ENCODE measurements at regions not wholly inside any gene's neighbourhood (a gene's known extent, or its start where the extent isn't known, plus 50 kb on each side); places are given as distances from the start of the nearest gene placed in this dataset.
A peak's percentile ranks its signal among the peaks of the same experiment; 100 is the strongest.

DNA sequence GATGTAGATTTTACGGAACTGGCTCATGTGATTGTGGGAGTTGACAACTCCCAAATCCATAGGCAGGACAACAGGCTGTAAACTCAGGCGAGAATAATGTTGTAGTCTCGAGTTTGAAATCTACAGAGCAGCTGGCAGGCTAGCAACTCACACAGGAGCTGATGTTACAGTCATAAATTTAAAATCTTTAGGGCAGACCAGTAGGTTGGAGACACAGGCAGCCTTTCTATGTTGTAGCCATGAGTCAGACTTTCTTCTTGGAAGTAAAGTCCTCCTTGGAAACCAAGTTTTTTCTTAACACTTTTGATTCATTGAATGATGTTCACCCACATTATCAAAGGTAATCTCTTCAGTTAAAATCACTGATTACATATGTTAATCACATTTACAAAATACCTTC is 89.1 kb upstream of the ALCAM start:
- no peak overlapping the region for H3K27ac ChIP-seq (ENCODE audit: control insufficient read depth, insufficient read depth)
- H3K79me2 ChIP-seq (ENCODE audit: control insufficient read depth, insufficient read depth, low read length), result no peaks in the 10 kb centered on the region
- no peaks in the 10 kb centered on the region for H3K9me3 ChIP-seq (replicated peaks; ENCODE audit: control insufficient read depth, insufficient read depth, low read length)
- H3K4me2 ChIP-seq (ENCODE audit: control insufficient read depth, insufficient read depth), result no peak overlapping the region
- in situ Hi-C loops (cut with MboI) (no loop called here), intact Hi-C loops (cut with micrococcal nuclease; ENCODE audit: unreplicated experiment) (no loop called here)
- no peak for ATAC-seq
- ChIA-PET RAD21 (ENCODE audit: unreplicated experiment) (no interaction called here), SMC1A (ENCODE audit: uncharacterized antibody, unreplicated experiment) (interaction anchor here (1.0 kb wide), 1 partner anchor 11 kb away, joined by 4 read pairs; no protein-coding TSS in a partner anchor), CTCF (no interaction called here), POLR2A (no interaction called here)
- H4K20me1 ChIP-seq (ENCODE audit: control insufficient read depth, insufficient read depth), result no peaks in the 10 kb centered on the region
- WGBS (ENCODE audit: insufficient coverage, insufficient replicate concordance, low lambda C conversion rate, missing lambda C conversion rate), result 52% methylated on average over 3 of the region's 3 CpGs
- H3K9ac ChIP-seq (ENCODE audit: control insufficient read depth, insufficient read depth, low read length), result no peak overlapping the region
- no peak for FAIRE-seq
- H3K27me3 ChIP-seq (replicated peaks in 1 of 2; ENCODE audit: control insufficient read depth in 2 of 2, insufficient read depth in 2 of 2, low read length in 1 of 2), result no peaks in the 10 kb centered on the region; a peak in 1 of 4 replicates
- no peak overlapping the region for H2AFZ ChIP-seq (ENCODE audit: control insufficient read depth, low read depth, low read length)
- no peaks in the 10 kb centered on the region for H3K36me3 ChIP-seq (ENCODE audit: control insufficient read depth in 2 of 2, insufficient read depth in 2 of 2, low read length in 1 of 2)
- no TSS peak for BruUV-seq (replicated peaks)
- H3K4me3 ChIP-seq, result no peak overlapping the region
- TF ChIP-seq POLR2AphosphoS2 (IDR thresholded peaks at IDR 0.05; ENCODE audit: low read depth, low read length) (no peak), NR2C1 (IDR thresholded peaks at IDR 0.05) (no peak), HSF1 (IDR thresholded peaks at IDR 0.05; ENCODE audit: low read depth, low read length) (no peak), SIX5 (IDR thresholded peaks at IDR 0.05; ENCODE audit: low read depth, low read length, severe bottlenecking) (no peak), ZNF217 (IDR thresholded peaks at IDR 0.05) (no peak)
- no peaks in the 10 kb centered on the region for H3K4me1 ChIP-seq (ENCODE audit: control insufficient read depth, insufficient read depth, low read length)
- no peak for DNase-seq (ENCODE audit: low read depth, low spot score)

GRCh38 chr3:105278688-105279087 is 88.0 kb upstream of the ALCAM start:
- intact Hi-C loops (cut with micrococcal nuclease; ENCODE audit: unreplicated experiment), result no loop called here
- no TSS peak for BruUV-seq (replicated peaks)

More at GRCh38 chr3:105278688-105279087, 88.0 kb upstream of the ALCAM start:
- H3K36me3 ChIP-seq (ENCODE audit: control insufficient read depth in 2 of 2, insufficient read depth in 2 of 2, low read length in 1 of 2), result no peaks in the 10 kb centered on the region
- H4K20me1 ChIP-seq (ENCODE audit: control insufficient read depth, insufficient read depth), result no peaks in the 10 kb centered on the region
- no peak overlapping the region for H3K27ac ChIP-seq (ENCODE audit: control insufficient read depth, insufficient read depth)
- ChIA-PET POLR2A (no interaction called here), SMC1A (ENCODE audit: uncharacterized antibody, unreplicated experiment) (no interaction called here), RAD21 (ENCODE audit: unreplicated experiment) (no interaction called here), CTCF (no interaction called here)
- no peak overlapping the region for H2AFZ ChIP-seq (ENCODE audit: control insufficient read depth, low read depth, low read length)
- FAIRE-seq (no peak), DNase-seq (ENCODE audit: low read depth, low spot score) (no peak), ATAC-seq (peak; percentile 61)
- H3K4me3 ChIP-seq, result no peak overlapping the region
- no peak overlapping the region for H3K9ac ChIP-seq (ENCODE audit: control insufficient read depth, insufficient read depth, low read length)
- H3K79me2 ChIP-seq (ENCODE audit: control insufficient read depth, insufficient read depth, low read length), result no peaks in the 10 kb centered on the region
- H3K4me2 ChIP-seq (ENCODE audit: control insufficient read depth, insufficient read depth), result no peak overlapping the region
- in situ Hi-C loops (cut with MboI), result no loop called here
- H3K4me1 ChIP-seq (ENCODE audit: control insufficient read depth, insufficient read depth, low read length), result no peaks in the 10 kb centered on the region
- H3K27me3 ChIP-seq (replicated peaks in 1 of 2; ENCODE audit: control insufficient read depth in 2 of 2, insufficient read depth in 2 of 2, low read length in 1 of 2), result no peaks in the 10 kb centered on the region; a peak in 1 of 4 replicates
- WGBS (ENCODE audit: insufficient coverage, insufficient replicate concordance, low lambda C conversion rate, missing lambda C conversion rate), result 0% methylated on average over 1 of the region's 1 CpG
- TF ChIP-seq RUNX3 (IDR thresholded peaks at IDR 0.05; ENCODE audit: low read length), result no peak
- 0 out of 2 replicates have a peak, but pooled peaks have one; percentile 15 for TF ChIP-seq SPI1 (IDR thresholded peaks at IDR 0.05; ENCODE audit: borderline replicate concordance, insufficient read depth, low read depth, low read length)
- no peaks in the 10 kb centered on the region for H3K9me3 ChIP-seq (replicated peaks; ENCODE audit: control insufficient read depth, insufficient read depth, low read length)
